HG03520 (cell line): ENCODE measurements at regions not wholly inside any gene's neighbourhood (a gene's known extent, or its start where the extent isn't known, plus 50 kb on each side); places are given as distances from the start of the nearest gene placed in this dataset.

Experiments
- ATAC-seq: cut with Tn5 transposase; IDR thresholded peaks from one replicate; pipeline ENCODE4 v1.9.1; 2021; ENCODE audit warnings: mild to moderate bottlenecking, moderate library complexity; ENCODE audit not compliant: unreplicated experiment

GRCh38 chr18:40523287-40523686 lies 1431.7 kb upstream of the PIK3C3 start:
- no peak for ATAC-seq

DNA sequence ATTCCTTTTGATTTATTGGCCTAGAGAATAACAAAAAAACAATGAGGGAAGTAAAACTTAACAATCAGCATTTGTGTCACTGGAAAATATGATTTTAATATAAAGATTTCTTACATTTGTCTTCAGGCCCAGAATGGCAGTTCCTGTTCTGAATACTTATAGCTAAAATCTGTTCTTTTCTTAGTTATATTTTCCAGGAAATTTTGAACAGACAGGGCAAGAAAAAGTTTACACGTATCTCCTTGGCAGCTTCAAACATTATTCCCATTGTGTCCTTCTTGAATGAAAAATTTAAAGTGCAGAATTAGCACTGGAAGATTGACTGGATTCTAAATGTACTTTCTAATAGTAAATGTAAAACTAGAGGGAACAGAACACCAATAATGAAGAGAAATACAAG lies 1454.0 kb upstream of the PIK3C3 start:
- no peak for ATAC-seq

DNA sequence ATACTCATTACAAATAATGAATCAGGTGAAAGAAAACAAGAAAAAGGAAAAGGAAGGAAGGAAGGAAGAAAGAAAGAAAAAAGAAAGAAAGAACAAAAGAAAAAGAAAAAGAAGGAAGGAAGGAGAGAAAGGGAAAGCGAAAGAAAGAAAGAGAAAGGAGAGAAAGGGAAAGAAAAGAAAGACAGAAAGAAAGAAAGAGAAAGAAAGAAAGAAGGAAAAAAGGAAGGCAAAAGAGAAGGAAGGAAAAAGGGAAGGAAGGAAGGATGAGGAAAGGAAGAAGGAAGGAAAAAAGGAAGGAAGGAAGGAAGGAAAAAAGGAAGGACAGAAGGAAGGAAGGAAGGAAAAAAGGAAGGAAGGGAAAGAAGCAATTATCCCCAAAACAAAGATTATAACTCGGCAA lies 1460.4 kb upstream of the PIK3C3 start:
- ATAC-seq: no peak

GRCh38 chr18:40493316-40493715 lies 1461.7 kb upstream of the PIK3C3 start:
- ATAC-seq: no peak

DNA sequence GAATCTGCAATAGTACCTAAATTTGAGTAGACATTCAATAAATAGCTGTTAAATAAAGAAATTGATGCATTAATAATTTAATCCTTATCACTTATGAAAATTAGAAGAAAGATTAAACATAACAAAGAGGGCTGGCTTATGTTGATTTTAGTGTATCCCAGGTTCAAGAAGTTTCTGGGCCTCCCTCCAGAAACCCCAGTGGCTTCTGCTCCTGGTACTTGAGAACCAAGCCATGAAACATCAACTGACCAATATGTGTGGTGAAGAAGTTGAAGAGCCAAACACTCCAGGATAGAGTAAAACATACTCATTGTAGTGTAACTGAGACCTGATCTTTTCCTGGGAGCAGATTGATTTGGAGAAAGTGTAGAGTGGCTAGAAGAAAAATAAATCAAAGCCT lies 1465.7 kb upstream of the PIK3C3 start:
- no peak for ATAC-seq

GRCh38 chr18:40485318-40485717 lies 1469.7 kb upstream of the PIK3C3 start:
- ATAC-seq: no peak

DNA sequence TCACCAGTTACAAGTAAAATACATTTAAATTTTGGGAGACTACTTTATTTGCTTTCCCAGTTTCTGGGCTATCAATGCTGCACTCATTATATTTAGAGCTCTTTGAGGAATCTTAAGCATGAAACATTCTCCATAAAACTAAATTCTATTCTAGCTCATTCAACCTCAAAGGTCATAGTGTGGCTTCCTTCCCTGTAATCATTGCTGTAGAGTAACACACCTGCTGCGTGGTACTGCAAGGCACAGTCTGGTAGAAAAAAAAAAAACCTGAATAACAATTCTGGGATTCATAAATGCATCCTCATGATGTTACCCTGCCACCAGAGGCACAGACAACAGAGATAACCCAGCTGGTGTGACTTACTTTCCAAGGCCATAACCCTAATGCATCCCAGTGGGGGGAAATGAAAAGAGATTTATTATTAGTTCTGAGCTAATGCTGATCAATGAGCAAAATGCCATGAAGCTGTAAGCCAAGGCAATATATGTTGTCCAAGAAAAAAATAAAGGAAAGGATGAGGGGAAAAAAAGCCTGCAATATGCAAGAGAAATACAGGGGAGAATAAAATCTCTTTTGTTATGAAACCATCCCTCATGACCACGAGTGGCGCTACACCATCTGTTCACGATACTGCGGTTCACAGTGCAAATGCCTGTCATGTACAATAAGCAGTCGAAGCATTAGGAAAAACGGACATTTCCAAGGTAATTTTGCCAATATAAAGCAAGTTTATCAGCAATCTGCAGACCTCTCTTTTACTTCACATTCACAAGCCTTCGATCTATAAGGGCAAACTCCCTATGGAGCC lies 1481.6 kb upstream of the PIK3C3 start:
- no peak for ATAC-seq

GRCh38 chr18:40470723-40471122 lies 1484.3 kb upstream of the PIK3C3 start:
- no peak for ATAC-seq

GRCh38 chr18:40469851-40470250 lies 1485.2 kb upstream of the PIK3C3 start:
- no peak for ATAC-seq

GRCh38 chr18:40469316-40469715 lies 1485.7 kb upstream of the PIK3C3 start:
- no peak for ATAC-seq

DNA sequence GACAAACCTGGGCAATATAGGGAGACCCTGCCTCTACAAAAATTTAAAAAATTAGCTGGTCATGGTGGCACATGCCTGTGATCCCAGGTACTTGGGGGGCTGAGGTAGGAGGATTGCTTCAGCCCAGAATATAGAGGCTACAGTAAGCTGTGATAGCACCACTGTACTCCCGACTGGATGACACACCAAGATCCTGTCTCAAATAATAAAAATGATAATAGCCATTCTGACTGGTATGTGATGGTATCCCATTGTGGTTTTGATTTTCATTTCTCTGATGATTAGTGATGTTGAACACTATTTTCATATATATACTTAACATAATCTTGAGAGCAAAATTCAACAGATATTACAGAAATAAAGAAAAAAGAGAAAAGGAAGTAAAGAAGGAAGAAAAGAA lies 1491.0 kb upstream of the PIK3C3 start:
- ATAC-seq: no peak

DNA sequence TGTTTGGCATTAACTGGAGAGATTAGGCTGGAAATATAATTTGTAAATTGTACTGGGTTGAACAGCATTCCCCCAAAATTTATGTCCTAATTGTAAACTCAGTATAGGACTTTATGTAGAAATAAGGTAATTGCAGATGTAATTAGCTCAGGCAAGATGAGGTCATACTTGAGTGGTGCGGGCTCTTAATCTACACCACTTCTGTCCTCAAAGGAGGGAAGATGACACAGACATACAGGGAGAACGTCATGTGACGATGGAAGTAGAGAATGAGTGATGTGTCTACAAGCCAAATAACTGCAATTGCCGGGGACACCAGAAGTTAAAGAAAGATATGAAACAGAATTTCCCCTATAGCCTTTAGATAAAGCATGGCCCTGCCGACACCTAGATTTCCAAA lies 1501.1 kb upstream of the PIK3C3 start:
- no peak for ATAC-seq

DNA sequence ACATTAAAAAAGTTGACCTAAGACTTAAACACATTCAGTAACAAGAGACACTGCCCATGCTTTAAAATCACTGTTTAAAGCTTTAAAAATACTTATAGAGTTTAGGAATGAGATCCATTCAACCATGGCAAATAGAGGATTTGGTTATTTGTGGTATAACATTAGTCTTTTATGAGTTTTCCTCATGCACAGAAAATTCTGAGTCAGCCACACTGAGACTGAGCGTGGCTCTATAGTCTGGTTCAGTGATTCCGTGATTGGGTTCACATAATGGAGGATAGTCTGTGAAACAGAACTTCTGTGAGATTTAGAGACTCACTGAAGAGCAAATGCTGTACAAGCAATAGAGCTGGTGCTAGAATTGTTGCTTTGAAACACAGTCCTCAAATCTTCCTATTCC lies 1502.4 kb upstream of the PIK3C3 start:
- no peak for ATAC-seq

DNA sequence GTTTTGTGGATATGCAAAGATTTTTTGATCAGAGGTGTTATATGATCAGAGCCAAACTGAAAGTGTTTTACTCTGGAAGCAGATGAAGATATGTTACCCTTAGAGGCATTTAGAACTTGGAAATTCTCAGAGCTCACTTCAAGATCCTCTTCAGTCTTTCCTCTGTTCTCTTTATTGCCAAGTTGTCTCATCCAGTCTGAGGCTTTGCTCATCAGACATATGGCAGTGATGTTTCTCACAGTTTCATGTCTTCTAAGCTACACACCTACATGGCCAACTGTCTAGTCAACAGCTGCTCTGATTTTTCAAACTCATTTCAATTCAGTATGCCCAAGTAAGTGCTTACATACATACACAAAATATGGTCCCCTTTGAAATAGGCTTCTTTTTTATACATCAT lies 1504.3 kb upstream of the PIK3C3 start:
- no peak for ATAC-seq

DNA sequence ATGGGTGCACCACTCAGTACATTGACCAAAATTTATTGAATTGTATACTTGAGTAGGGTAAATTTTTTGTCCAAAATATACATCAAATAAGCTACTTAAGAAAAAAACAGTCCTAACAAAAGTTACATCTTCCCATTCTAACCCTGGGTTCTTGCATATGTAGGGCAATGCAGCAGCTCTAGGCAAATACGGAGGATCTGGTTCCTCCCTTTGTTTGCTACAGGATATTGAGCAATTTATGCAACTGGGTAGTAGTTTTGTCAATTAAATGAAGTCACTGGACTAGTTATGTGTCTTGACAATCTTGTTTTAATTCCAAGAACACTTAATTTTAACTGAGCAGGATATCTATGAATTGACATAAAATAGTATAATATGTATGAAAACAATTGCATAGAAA lies 1507.2 kb upstream of the PIK3C3 start:
- no peak for ATAC-seq

DNA sequence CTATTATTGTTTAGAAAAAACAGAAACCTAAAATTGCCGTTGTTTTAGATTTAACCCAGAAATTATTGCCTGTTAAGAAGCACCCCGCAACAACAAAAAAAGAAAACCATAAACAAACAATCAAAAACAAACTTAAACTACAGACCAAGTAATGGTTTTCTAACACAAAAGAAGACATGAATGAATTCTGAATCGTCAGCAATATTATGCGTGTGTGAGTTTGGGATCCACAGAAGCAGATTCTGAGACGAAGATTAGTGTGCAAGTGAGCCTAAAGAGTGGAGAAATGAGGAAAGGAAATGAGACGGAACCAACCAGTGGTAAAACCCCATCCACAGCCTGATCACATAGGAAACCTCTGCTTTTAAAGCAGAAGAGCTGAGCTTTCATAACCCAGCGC lies 1514.9 kb upstream of the PIK3C3 start:
- no peak for ATAC-seq

GRCh38 chr18:40437517-40437916 lies 1517.5 kb upstream of the PIK3C3 start:
- no peak for ATAC-seq

DNA sequence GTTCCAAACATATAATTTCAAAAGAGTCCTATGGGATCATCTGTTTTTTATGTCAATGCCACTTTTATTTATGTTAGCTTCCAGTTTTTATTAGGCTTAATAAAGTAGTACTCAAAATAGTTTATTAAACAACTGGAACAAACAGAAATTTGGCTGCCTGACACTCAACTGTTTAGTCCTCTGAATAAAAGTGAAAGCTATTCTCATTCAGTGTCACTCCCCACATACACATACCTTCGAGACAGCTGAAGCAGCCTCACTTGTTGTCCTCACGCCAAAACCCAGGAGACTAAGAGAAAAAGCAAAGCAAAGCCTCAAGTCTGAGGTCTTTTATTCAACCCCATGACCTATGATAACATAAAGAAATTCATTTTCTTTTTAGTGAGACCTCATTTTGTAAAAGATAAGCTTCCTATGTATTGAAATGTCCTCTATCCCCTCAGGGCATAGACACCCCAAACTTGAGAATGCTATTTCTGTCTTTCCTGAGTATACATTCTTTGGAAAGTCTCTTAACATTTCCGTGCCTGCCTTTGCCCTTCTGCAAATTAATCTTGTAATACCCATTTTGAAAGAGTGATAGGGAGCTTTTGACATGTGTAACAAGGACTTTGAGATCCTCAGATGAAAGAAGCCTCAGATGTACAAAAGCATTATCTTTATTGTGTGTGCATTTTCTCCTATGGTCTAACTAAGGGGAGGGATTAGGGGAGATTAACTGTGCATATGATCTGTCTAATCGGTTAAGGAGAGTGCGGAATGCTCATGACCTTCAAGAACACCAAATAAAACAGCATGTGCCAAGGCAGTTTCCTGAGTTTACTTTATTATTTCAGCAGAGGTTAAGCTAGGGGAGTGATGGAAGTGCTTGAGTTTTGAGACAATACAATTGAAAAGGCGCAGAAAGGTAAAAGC lies 1523.7 kb upstream of the PIK3C3 start:
- no peak for ATAC-seq

- no peak for ATAC-seq
Observed at GRCh38 chr18:40423291-40423690, 1531.7 kb upstream of the PIK3C3 start.

- no peak for ATAC-seq
Observed at GRCh38 chr18:40420675-40421074, 1534.4 kb upstream of the PIK3C3 start.

DNA sequence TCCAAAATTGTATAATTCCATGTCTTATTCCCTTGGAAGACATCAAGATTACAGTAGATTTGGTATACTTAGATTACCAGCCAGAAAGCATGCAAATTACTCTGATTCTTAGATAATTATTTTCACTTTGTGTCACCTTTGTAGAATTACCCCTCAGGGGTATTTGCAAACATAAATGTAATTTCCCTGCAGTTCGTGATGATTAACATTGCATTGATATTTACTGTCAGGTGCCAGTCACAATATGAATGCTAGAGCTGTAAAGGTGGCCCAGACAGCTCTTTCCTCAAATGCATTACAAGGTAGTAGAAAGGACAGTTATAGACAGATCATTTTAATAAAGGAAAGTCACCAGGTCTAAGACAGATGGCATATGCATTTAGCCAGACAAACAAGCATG lies 1537.5 kb upstream of the PIK3C3 start:
- no peak for ATAC-seq

DNA sequence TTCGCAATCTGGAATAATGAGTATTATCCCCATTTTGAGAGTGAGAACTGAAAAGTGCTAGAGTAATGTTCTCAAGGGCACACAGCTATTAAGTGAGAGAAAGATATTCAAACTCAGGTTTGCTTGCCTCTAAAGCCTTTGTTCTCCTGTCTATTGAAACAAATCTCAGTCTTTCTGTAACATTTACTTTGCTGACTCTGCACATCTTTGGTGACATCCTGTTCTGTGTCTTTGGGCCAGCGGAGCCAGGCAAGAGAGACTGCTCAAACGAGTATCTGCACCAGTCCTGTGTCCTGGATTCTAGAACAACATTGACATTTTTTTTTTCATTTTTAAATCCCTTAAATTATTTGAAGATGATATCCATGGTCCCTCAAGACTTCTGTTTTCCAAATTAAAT lies 1539.2 kb upstream of the PIK3C3 start:
- no peak for ATAC-seq
